ENCODE measurements at regions not wholly inside any gene's neighbourhood (a gene's known extent, or its start where the extent isn't known, plus 50 kb on each side); places are given as distances from the start of the nearest gene placed in this dataset.

- DNase-seq: no peak
Observed at GRCh38 chr14:96617635-96618034, 115.5 kb downstream of the PAPOLA start.

GRCh38 chr14:96622926-96623325 lies 120.7 kb downstream of the PAPOLA start:
- DNase-seq: no peak

GRCh38 chr14:96623676-96624484 lies 121.7 kb downstream of the PAPOLA start:
- no peak for DNase-seq

GRCh38 chr14:96624661-96625425 lies 122.7 kb downstream of the PAPOLA start:
- no peak for DNase-seq

- DNase-seq: no peak
Observed at GRCh38 chr14:96625426-96625985, 123.3 kb downstream of the PAPOLA start.

- no peak for DNase-seq
Observed at GRCh38 chr14:96626121-96626768, 124.1 kb downstream of the PAPOLA start.

GRCh38 chr14:96626916-96627315 lies 124.7 kb downstream of the PAPOLA start:
- no peak for DNase-seq

- DNase-seq: no peak
Observed at GRCh38 chr14:96627386-96627785, 125.2 kb downstream of the PAPOLA start.

GRCh38 chr14:96627811-96628775 lies 125.9 kb downstream of the PAPOLA start:
- DNase-seq: no peak

GRCh38 chr14:96629082-96629481 lies 126.9 kb downstream of the PAPOLA start:
- no peak for DNase-seq

GRCh38 chr14:96629558-96630222 lies 127.5 kb downstream of the PAPOLA start:
- DNase-seq: no peak

GRCh38 chr14:96630281-96630680 lies 128.1 kb downstream of the PAPOLA start:
- no peak for DNase-seq

GRCh38 chr14:96631030-96631429 lies 128.8 kb downstream of the PAPOLA start:
- no peak for DNase-seq

GRCh38 chr14:96631621-96632362 lies 129.6 kb downstream of the PAPOLA start:
- no peak for DNase-seq

- no peak for DNase-seq
Observed at GRCh38 chr14:96632363-96632758, 130.2 kb downstream of the PAPOLA start.

- DNase-seq: no peak
Observed at GRCh38 chr14:96633096-96633495, 130.9 kb downstream of the PAPOLA start.

GRCh38 chr14:96634481-96634880 lies 132.3 kb downstream of the PAPOLA start:
- DNase-seq: no peak

- no peak for DNase-seq
Observed at GRCh38 chr14:96634896-96635295, 132.7 kb downstream of the PAPOLA start.

GRCh38 chr14:96635850-96636249 lies 133.7 kb downstream of the PAPOLA start:
- DNase-seq: no peak

- no peak for DNase-seq
Observed at GRCh38 chr14:96637521-96637920, 135.3 kb downstream of the PAPOLA start.

Measured in NK-92 treated with Interleukin-12 subunit alpha and Interleukin-12 subunit beta, amount 100 ng/mL, for 24 hours (cell line).